ENCODE measurements at regions not wholly inside any gene's neighbourhood (a gene's known extent, or its start where the extent isn't known, plus 50 kb on each side); places are given as distances from the start of the nearest gene placed in this dataset.

DNA sequence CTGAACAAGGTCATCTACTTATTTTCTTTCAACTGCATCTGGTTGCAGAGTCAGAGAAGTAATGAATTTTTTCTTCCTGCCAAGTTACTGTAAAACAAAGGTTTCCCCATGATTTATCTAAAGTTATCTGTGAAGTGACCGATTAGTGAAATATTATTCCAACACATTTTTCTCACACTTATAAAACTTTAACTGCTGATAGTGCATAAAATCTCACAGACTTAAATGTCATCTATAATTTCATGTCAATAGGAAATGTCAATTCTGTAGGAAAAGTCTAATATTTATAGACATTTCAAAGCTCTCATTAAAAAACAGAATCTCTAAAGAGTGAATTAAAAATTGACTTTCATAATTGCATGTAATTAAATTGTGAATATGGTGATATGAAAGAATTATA is 397.2 kb downstream of the SLITRK1 start:
- TF ChIP-seq, protein P1, sequence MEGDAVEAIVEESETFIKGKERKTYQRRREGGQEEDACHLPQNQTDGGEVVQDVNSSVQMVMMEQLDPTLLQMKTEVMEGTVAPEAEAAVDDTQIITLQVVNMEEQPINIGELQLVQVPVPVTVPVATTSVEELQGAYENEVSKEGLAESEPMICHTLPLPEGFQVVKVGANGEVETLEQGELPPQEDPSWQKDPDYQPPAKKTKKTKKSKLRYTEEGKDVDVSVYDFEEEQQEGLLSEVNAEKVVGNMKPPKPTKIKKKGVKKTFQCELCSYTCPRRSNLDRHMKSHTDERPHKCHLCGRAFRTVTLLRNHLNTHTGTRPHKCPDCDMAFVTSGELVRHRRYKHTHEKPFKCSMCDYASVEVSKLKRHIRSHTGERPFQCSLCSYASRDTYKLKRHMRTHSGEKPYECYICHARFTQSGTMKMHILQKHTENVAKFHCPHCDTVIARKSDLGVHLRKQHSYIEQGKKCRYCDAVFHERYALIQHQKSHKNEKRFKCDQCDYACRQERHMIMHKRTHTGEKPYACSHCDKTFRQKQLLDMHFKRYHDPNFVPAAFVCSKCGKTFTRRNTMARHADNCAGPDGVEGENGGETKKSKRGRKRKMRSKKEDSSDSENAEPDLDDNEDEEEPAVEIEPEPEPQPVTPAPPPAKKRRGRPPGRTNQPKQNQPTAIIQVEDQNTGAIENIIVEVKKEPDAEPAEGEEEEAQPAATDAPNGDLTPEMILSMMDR (conservative IDR thresholded peaks at IDR 0.05; ENCODE audit: low read depth, low read length), result no peak
- Histone ChIP-seq H3K4me1 (ENCODE audit: low read depth, poor library complexity, severe bottlenecking) (no peaks in the 10 kb centered on the region), H3K9ac (no peak overlapping the region), H3K79me2 (ENCODE audit: insufficient read depth, low read depth) (no peaks in the 10 kb centered on the region), H3K27me3 (ENCODE audit: insufficient read depth, low read depth) (no peaks in the 10 kb centered on the region), H3K4me3 (IDR thresholded peaks at IDR 0.05; ENCODE audit: insufficient read depth, low read depth, low read length) (no peak overlapping the region), H3K4me2 (no peak overlapping the region), H4K20me1 (ENCODE audit: insufficient read depth) (no peaks in the 10 kb centered on the region), H2AFZ (ENCODE audit: low read depth) (no peak overlapping the region), H3K36me3 (ENCODE audit: insufficient read depth) (no peaks in the 10 kb centered on the region), H3K27ac (no peak overlapping the region)

DNA sequence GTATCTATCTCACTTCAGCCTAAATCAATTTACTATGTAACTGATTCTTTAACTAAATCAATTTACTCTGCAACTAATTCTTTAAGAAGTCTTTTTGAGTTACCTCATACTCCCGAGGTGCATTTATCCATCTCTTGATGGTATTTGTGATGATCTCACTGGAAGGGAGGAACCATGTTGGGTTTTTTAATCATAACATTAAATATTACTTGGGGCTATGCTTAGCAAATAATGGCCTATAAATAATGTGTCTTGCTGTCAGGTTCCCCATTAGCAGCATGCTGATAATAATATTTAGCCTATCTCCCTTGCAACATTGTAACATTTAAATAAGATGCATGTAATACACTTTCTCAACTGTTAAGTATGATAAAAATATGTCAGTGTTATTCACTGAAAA is 411.3 kb downstream of the SLITRK1 start:
- Histone ChIP-seq H2AFZ (ENCODE audit: low read depth) (no peak overlapping the region), H3K4me3 (IDR thresholded peaks at IDR 0.05; ENCODE audit: insufficient read depth, low read depth, low read length) (no peak overlapping the region), H3K36me3 (ENCODE audit: insufficient read depth) (no peaks in the 10 kb centered on the region), H3K27me3 (ENCODE audit: insufficient read depth, low read depth) (no peaks in the 10 kb centered on the region), H3K9ac (no peak overlapping the region), H3K27ac (no peak overlapping the region), H3K79me2 (ENCODE audit: insufficient read depth, low read depth) (no peaks in the 10 kb centered on the region), H3K4me2 (no peak overlapping the region), H3K4me1 (ENCODE audit: low read depth, poor library complexity, severe bottlenecking) (no peaks in the 10 kb centered on the region), H4K20me1 (ENCODE audit: insufficient read depth) (no peaks in the 10 kb centered on the region)
- TF ChIP-seq, protein P1 (conservative IDR thresholded peaks at IDR 0.05; ENCODE audit: low read depth, low read length), result no peak

DNA sequence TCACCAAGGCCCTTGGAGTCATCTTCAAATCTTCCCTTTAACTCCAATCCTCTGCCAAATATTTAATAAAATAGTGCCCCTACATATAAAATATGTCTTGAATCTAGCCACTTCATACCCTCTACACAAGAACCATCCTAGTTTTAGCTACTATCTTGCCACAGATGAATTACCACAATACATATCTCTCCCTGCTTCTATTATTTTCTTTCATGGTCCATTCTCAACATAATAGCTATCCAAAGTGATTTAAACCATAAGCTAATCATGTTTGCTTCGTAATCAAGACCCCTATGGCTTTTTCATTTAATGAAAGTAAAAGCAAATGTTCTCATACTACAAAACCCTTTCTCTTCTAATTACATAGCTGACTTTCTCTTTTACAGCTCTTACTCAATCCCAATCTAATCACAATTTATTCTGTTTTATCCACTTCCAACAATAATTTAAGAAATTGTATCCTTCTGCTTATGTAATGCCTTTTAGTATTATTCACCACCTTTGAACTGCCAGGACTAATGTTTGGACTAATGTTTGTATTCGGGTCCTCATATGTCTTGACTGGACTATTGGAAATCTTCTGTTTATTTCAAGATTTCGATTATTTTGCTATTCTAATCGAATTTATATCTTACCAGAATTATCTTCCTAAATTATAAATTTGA is 412.0 kb downstream of the SLITRK1 start:
- Histone ChIP-seq H3K27ac (no peak overlapping the region), H3K4me1 (ENCODE audit: low read depth, poor library complexity, severe bottlenecking) (no peaks in the 10 kb centered on the region), H3K9ac (no peak overlapping the region), H3K79me2 (ENCODE audit: insufficient read depth, low read depth) (no peaks in the 10 kb centered on the region), H3K4me2 (no peak overlapping the region), H2AFZ (ENCODE audit: low read depth) (no peak overlapping the region), H3K36me3 (ENCODE audit: insufficient read depth) (no peaks in the 10 kb centered on the region), H3K27me3 (ENCODE audit: insufficient read depth, low read depth) (no peaks in the 10 kb centered on the region), H3K4me3 (IDR thresholded peaks at IDR 0.05; ENCODE audit: insufficient read depth, low read depth, low read length) (no peak overlapping the region), H4K20me1 (ENCODE audit: insufficient read depth) (no peaks in the 10 kb centered on the region)
- TF ChIP-seq, protein P1 (conservative IDR thresholded peaks at IDR 0.05; ENCODE audit: low read depth, low read length), result no peak

DNA sequence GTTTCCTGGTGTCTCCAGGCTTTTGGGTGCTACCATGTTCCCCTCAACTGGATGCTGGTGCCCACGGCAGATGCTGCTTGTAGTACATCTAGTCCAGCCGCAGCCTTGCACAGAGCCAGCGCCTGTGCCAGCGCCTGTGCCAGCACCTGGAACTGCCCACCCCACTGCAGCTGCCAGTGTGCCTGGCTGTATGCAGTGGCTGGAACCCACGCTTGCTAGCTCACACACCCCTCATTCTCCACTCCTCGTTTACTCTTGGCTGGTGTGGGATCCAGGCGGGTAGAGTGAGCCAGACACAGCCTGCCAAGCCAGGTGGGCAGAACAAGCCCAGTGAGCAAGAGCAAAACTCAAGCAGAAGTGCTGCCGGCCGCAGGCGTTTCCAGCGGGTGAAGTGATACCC is 428.6 kb downstream of the SLITRK1 start:
- Histone ChIP-seq H3K27ac (no peak overlapping the region), H3K4me1 (ENCODE audit: low read depth, poor library complexity, severe bottlenecking) (no peaks in the 10 kb centered on the region), H4K20me1 (ENCODE audit: insufficient read depth) (no peaks in the 10 kb centered on the region), H3K79me2 (ENCODE audit: insufficient read depth, low read depth) (no peaks in the 10 kb centered on the region), H3K27me3 (ENCODE audit: insufficient read depth, low read depth) (no peaks in the 10 kb centered on the region), H3K36me3 (ENCODE audit: insufficient read depth) (no peaks in the 10 kb centered on the region), H3K4me2 (no peak overlapping the region), H2AFZ (ENCODE audit: low read depth) (no peak overlapping the region), H3K4me3 (IDR thresholded peaks at IDR 0.05; ENCODE audit: insufficient read depth, low read depth, low read length) (no peak overlapping the region), H3K9ac (no peak overlapping the region)
- TF ChIP-seq, protein P1 (conservative IDR thresholded peaks at IDR 0.05; ENCODE audit: low read depth, low read length), result no peak

Data from KMS-11 (cell line).